PC-9 (cell line): ENCODE measurements at regions not wholly inside any gene's neighbourhood (a gene's known extent, or its start where the extent isn't known, plus 50 kb on each side); places are given as distances from the start of the nearest gene placed in this dataset.

Experiments
- BruUV-seq: library from RNA; stranded (reverse); fragments of 400-500 nt; replicated peaks from 2 replicates; lab custom pipeline; 2021; lab: Mats Ljungman, UMichigan
- CTCF ChIA-PET: fragments of 300-600 bp; sonication (Branson Sonifier 250); formaldehyde crosslinking; loops from one replicate; lab custom pipeline; 2022; ENCODE audit warnings: antibody characterized with exemption; lab: Charles Lee
- POLR2A ChIA-PET: fragments of 300-600 bp; sonication (Branson Sonifier 250); formaldehyde crosslinking; loops from one replicate; lab custom pipeline; 2022; ENCODE audit warnings: antibody characterized with exemption; ENCODE audit not compliant: unreplicated experiment; lab: Charles Lee
- DNase-seq, 2 experiments: peaks; one replicate each; pipeline versions ENCODE4 v3.0.0 to v3.0.0-alpha.2; 2015 to 2022; ENCODE audit warnings: mixed read lengths in 1 of 2
- H2AFZ ChIP-seq: fragments of 200-600 bp; sonication (generic); 2 replicates; pipeline ENCODE4 v1.8.1; 2017; ENCODE audit warnings: antibody characterized with exemption
- H3F3A ChIP-seq: fragments of 200-600 bp; sonication (generic); 2 replicates; pipeline ENCODE4 v1.8.1; 2017; ENCODE audit warnings: antibody characterized with exemption, mild to moderate bottlenecking, low read depth; ENCODE audit not compliant: insufficient read depth
- H3K27ac ChIP-seq: fragments of 200-600 bp; sonication (generic); 2 replicates; pipeline ENCODE4 v1.6.1; 2016; ENCODE audit warnings: mixed run types
- H3K27me3 ChIP-seq: fragments of 200-600 bp; sonication (generic); 2 replicates; pipeline ENCODE4 v1.6.1; 2016; ENCODE audit warnings: low read depth, mixed run types; ENCODE audit not compliant: insufficient read depth
- H3K36me3 ChIP-seq: fragments of 200-600 bp; sonication (generic); 2 replicates; pipeline ENCODE4 v1.6.1; 2016; ENCODE audit warnings: low read depth, mixed run types
- H3K4me1 ChIP-seq: fragments of 200-600 bp; sonication (generic); replicated peaks from 2 replicates; pipeline ENCODE4 v1.6.1; 2016; ENCODE audit warnings: mixed run types; ENCODE audit not compliant: insufficient read depth
- H3K4me2 ChIP-seq: fragments of 200-600 bp; sonication (generic); 2 replicates; pipeline ENCODE4 v1.6.1; 2017; ENCODE audit warnings: mixed run types
- H3K4me3 ChIP-seq: fragments of 200-600 bp; sonication (generic); 2 replicates; pipeline ENCODE4 v1.6.1; 2016; ENCODE audit warnings: mixed run types
- H3K79me2 ChIP-seq: fragments of 200-600 bp; sonication (generic); 2 replicates; pipeline ENCODE4 v1.6.1; 2017; ENCODE audit warnings: low read depth, mixed run types
- H3K9me2 ChIP-seq: fragments of 200-600 bp; sonication (generic); 2 replicates; pipeline ENCODE4 v1.8.1; 2017; ENCODE audit warnings: mild to moderate bottlenecking; ENCODE audit not compliant: insufficient read depth
- H3K9me3 ChIP-seq: fragments of 200-600 bp; sonication (generic); 2 replicates; pipeline ENCODE4 v1.8.1; 2016; ENCODE audit warnings: low read depth; ENCODE audit not compliant: insufficient read depth
- H4K20me1 ChIP-seq: fragments of 200-600 bp; sonication (generic); 2 replicates; pipeline ENCODE4 v1.8.1; 2017; ENCODE audit not compliant: insufficient read depth
- EZH2 ChIP-seq: fragments of 200-600 bp; sonication (generic); IDR thresholded peaks from 2 replicates; pipeline ENCODE4 v1.8.0; 2017; ENCODE audit warnings: antibody characterized with exemption, low read depth
- intact Hi-C: fragments of 100-400 bp; cut with micrococcal nuclease; formaldehyde crosslinking; loops from one replicate; pipeline ENCODE4 v1.10.0; 2022; ENCODE audit not compliant: unreplicated experiment
- TF ChIP-seq, protein P1 (sequence below): fragments of 200-600 bp; sonication (generic); conservative IDR thresholded peaks from 2 replicates; pipeline ENCODE4 v1.6.1; 2017; ENCODE audit warnings: mixed run types, antibody characterized with exemption, mild to moderate bottlenecking, moderate library complexity

GRCh38 chr19:57058871-57059270, 60.9 kb upstream of the USP29 start:
- Histone ChIP-seq H3K36me3 (no peaks in the 10 kb centered on the region), H4K20me1 (no peaks in the 10 kb centered on the region), H3K4me1 (no peaks in the 10 kb centered on the region), H3F3A (no peaks in the 10 kb centered on the region), H3K9me2 (no peaks in the 10 kb centered on the region), H3K4me2 (no peak overlapping the region), H3K79me2 (no peaks in the 10 kb centered on the region), H3K27me3 (peaks cover 47% of the 10 kb centered on the region), H3K9me3 (no peaks in the 10 kb centered on the region), H3K4me3 (no peak overlapping the region), H3K27ac (no peak overlapping the region), H2AFZ (no peak overlapping the region)
- DNase-seq = no peak
- intact Hi-C loops = no loop called here
- ChIA-PET CTCF (no interaction called here), POLR2A (no interaction called here)
- TF ChIP-seq EZH2 = no peak
- TF ChIP-seq, protein P1, sequence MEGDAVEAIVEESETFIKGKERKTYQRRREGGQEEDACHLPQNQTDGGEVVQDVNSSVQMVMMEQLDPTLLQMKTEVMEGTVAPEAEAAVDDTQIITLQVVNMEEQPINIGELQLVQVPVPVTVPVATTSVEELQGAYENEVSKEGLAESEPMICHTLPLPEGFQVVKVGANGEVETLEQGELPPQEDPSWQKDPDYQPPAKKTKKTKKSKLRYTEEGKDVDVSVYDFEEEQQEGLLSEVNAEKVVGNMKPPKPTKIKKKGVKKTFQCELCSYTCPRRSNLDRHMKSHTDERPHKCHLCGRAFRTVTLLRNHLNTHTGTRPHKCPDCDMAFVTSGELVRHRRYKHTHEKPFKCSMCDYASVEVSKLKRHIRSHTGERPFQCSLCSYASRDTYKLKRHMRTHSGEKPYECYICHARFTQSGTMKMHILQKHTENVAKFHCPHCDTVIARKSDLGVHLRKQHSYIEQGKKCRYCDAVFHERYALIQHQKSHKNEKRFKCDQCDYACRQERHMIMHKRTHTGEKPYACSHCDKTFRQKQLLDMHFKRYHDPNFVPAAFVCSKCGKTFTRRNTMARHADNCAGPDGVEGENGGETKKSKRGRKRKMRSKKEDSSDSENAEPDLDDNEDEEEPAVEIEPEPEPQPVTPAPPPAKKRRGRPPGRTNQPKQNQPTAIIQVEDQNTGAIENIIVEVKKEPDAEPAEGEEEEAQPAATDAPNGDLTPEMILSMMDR = no peak
- BruUV-seq = no TSS peak

- Histone ChIP-seq H3K4me2 (no peak overlapping the region), H4K20me1 (no peaks in the 10 kb centered on the region), H3K27ac (no peak overlapping the region), H3K27me3 (peaks cover 24% of the 10 kb centered on the region; the same call in 1 of the 2 replicates), H3K79me2 (no peaks in the 10 kb centered on the region), H2AFZ (no peak overlapping the region), H3K4me1 (no peaks in the 10 kb centered on the region), H3K9me2 (no peaks in the 10 kb centered on the region), H3K36me3 (no peaks in the 10 kb centered on the region), H3F3A (no peaks in the 10 kb centered on the region), H3K4me3 (no peak overlapping the region), H3K9me3 (no peaks in the 10 kb centered on the region)
- ChIA-PET CTCF (no interaction called here), POLR2A (no interaction called here)
- no TSS peak for BruUV-seq
- DNase-seq = no peak
- TF ChIP-seq, protein P1 = no peak
- TF ChIP-seq EZH2 = no peak
- intact Hi-C loops = no loop called here
These were observed 56.7 kb upstream of the USP29 start for GRCh38 chr19:57063070-57063469.

- H3K27me3 ChIP-seq = peaks cover 32% of the 10 kb centered on the region
- H3K36me3 ChIP-seq = no peaks in the 10 kb centered on the region
- no peaks in the 10 kb centered on the region for H4K20me1 ChIP-seq
- ChIA-PET POLR2A (no interaction called here), CTCF (no interaction called here)
- no peak for DNase-seq
- BruUV-seq = no TSS peak
- no peaks in the 10 kb centered on the region for H3K4me1 ChIP-seq
- H2AFZ ChIP-seq = no peak overlapping the region
- no peak overlapping the region for H3K4me3 ChIP-seq
- no peaks in the 10 kb centered on the region for H3K9me2 ChIP-seq
- no peaks in the 10 kb centered on the region for H3F3A ChIP-seq
- no peak for TF ChIP-seq EZH2
- TF ChIP-seq, protein P1 = no peak
- no peaks in the 10 kb centered on the region for H3K9me3 ChIP-seq
- no peak overlapping the region for H3K4me2 ChIP-seq
- H3K27ac ChIP-seq = no peak overlapping the region
- intact Hi-C loops = no loop called here
- H3K79me2 ChIP-seq = no peaks in the 10 kb centered on the region
These were observed 52.3 kb upstream of the USP29 start for GRCh38 chr19:57067440-57067839.
